Glutamatergic neuron (in vitro differentiated cells): ENCODE measurements at regions not wholly inside any gene's neighbourhood (a gene's known extent, or its start where the extent isn't known, plus 50 kb on each side); places are given as distances from the start of the nearest gene placed in this dataset.

Experiments used
- DNase-seq: peaks from one replicate; pipeline ENCODE4 v3.0.0; 2022
- H3K27ac Mint-ChIP-seq: one replicate; pipeline ENCODE4 v1.8.0; 2020; ENCODE audit warnings: mild to moderate bottlenecking, mixed read lengths, inconsistent platforms; ENCODE audit not compliant: unreplicated experiment
- H3K27me3 Mint-ChIP-seq: one replicate; pipeline ENCODE4 v1.8.0; 2020; ENCODE audit warnings: mild to moderate bottlenecking, moderate library complexity, mixed read lengths, inconsistent platforms; ENCODE audit not compliant: unreplicated experiment
- H3K36me3 Mint-ChIP-seq: one replicate; pipeline ENCODE4 v1.8.0; 2020; ENCODE audit warnings: mild to moderate bottlenecking, mixed read lengths, inconsistent platforms; ENCODE audit not compliant: unreplicated experiment
- H3K4me1 Mint-ChIP-seq: one replicate; pipeline ENCODE4 v1.8.0; 2020; ENCODE audit warnings: mild to moderate bottlenecking, low read depth, mixed read lengths, inconsistent platforms; ENCODE audit not compliant: unreplicated experiment
- H3K4me3 Mint-ChIP-seq: one replicate; pipeline ENCODE4 v1.8.0; 2020; ENCODE audit warnings: mild to moderate bottlenecking, mixed read lengths, inconsistent platforms; ENCODE audit not compliant: unreplicated experiment
- H3K9me3 Mint-ChIP-seq: one replicate; pipeline ENCODE4 v1.8.0; 2020; ENCODE audit warnings: mild to moderate bottlenecking, moderate library complexity, mixed read lengths, inconsistent platforms; ENCODE audit not compliant: unreplicated experiment
- CTCF ChIP-seq: fragments of 200-600 bp; sonication (generic); IDR thresholded peaks from one replicate; pipeline ENCODE4 v1.5.0; 2021; ENCODE audit not compliant: partially characterized antibody, unreplicated experiment

GRCh38 chr6:154649721-154650120, 83.5 kb upstream of the SCAF8 start:
- DNase-seq = no peak
- Mint-ChIP-seq H3K36me3 (no peaks in the 10 kb centered on the region), H3K4me3 (no peak overlapping the region), H3K4me1 (peaks cover 12% of the 10 kb centered on the region), H3K9me3 (no peaks in the 10 kb centered on the region), H3K27ac (no peak overlapping the region), H3K27me3 (no peaks in the 10 kb centered on the region)
- TF ChIP-seq CTCF = no peak

- Mint-ChIP-seq H3K4me1 (peaks cover 12% of the 10 kb centered on the region), H3K27me3 (no peaks in the 10 kb centered on the region), H3K27ac (peak overlapping the region; percentile 62), H3K36me3 (no peaks in the 10 kb centered on the region), H3K9me3 (no peaks in the 10 kb centered on the region), H3K4me3 (no peak overlapping the region)
- TF ChIP-seq CTCF = no peak
- DNase-seq = no peak
These were observed 82.9 kb upstream of the SCAF8 start for GRCh38 chr6:154650351-154650750.

- no peak overlapping the region for H3K27ac Mint-ChIP-seq
- H3K9me3 Mint-ChIP-seq = no peaks in the 10 kb centered on the region
These were observed 81.6 kb upstream of the SCAF8 start for GRCh38 chr6:154651656-154652055.

GRCh38 chr6:154653385-154653784, 79.8 kb upstream of the SCAF8 start:
- Mint-ChIP-seq H3K36me3 (no peaks in the 10 kb centered on the region), H3K4me1 (peaks cover 7% of the 10 kb centered on the region), H3K4me3 (no peak overlapping the region), H3K27me3 (no peaks in the 10 kb centered on the region), H3K27ac (no peak overlapping the region), H3K9me3 (no peaks in the 10 kb centered on the region)
- TF ChIP-seq CTCF = no peak
- no peak for DNase-seq

More at GRCh38 chr6:154651656-154652055, 81.6 kb upstream of the SCAF8 start:
- Mint-ChIP-seq H3K4me3 (no peak overlapping the region), H3K36me3 (no peaks in the 10 kb centered on the region), H3K27me3 (no peaks in the 10 kb centered on the region), H3K4me1 (peaks cover 7% of the 10 kb centered on the region)
- DNase-seq = no peak
- TF ChIP-seq CTCF = no peak

DNA sequence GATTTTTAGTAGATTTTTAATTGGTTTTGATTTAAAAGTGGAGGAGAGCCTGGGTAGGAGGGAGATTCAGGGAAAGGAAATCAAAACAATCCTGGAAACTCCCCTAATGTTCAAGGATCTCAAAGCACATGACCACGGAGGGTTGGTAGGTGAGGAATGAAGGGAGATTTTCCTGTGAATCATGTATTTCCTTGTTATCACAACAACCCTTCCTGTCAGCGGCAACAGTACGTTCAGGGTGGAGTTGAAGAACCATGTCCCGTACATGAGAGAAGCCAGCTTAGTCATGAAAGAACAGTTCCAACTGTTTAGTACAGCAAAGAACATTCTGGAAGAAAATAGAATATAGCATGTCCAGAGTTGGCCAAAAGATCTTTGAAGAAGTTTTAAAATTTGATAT, 79.4 kb upstream of the SCAF8 start:
- peaks cover 7% of the 10 kb centered on the region for H3K4me1 Mint-ChIP-seq

More for the DNA sequence above, 79.4 kb upstream of the SCAF8 start:
- Mint-ChIP-seq H3K27ac (no peak overlapping the region), H3K36me3 (no peaks in the 10 kb centered on the region), H3K4me3 (no peak overlapping the region), H3K9me3 (no peaks in the 10 kb centered on the region), H3K27me3 (no peaks in the 10 kb centered on the region)
- DNase-seq = no peak
- no peak for TF ChIP-seq CTCF
